GM12878 (cell line): ENCODE measurements at regions not wholly inside any gene's neighbourhood (a gene's known extent, or its start where the extent isn't known, plus 50 kb on each side); places are given as distances from the start of the nearest gene placed in this dataset.

Experiments used
- BCL11A ChIP-seq: IDR thresholded peaks from 2 replicates; pipeline ENCODE4 v1.6.1; 2011; ENCODE audit warnings: low read depth, low read length
- BRCA1 ChIP-seq: IDR thresholded peaks from 2 replicates; pipeline ENCODE4 v1.6.1; 2011; ENCODE audit warnings: low read depth, low read length, improper control_type of control experiment
- CTCF ChIP-seq, 3 experiments: IDR thresholded peaks in 2 of 3; conservative IDR thresholded peaks in 1 of 3; 2 replicates each; pipeline ENCODE4 v1.5.1; 2011; ENCODE audit warnings: low read depth in 3 of 3, low read length in 3 of 3, mild to moderate bottlenecking in 3 of 3, control low read depth in 2 of 3, moderate library complexity in 2 of 3, inconsistent platforms in 1 of 3, mixed read lengths in 1 of 3; ENCODE audit not compliant: control insufficient read depth in 2 of 3, insufficient read depth in 1 of 3; ENCODE audit errors: extremely low read depth in 1 of 3
- EZH2 ChIP-seq: IDR thresholded peaks from 2 replicates; pipeline ENCODE4 v1.6.1; 2012; ENCODE audit warnings: low read depth, mild to moderate bottlenecking, control low read depth, inconsistent platforms, low read length, borderline replicate concordance; ENCODE audit not compliant: control insufficient read depth
- FOXK2 ChIP-seq: fragments of 450-650 bp; IDR thresholded peaks from 2 replicates; pipeline ENCODE4 v1.6.1; 2017; ENCODE audit warnings: mild to moderate bottlenecking, moderate library complexity
- JUND ChIP-seq: IDR thresholded peaks from 2 replicates; pipeline ENCODE4 v1.6.1; 2012; ENCODE audit warnings: low read depth, mild to moderate bottlenecking, low read length, improper control_type of control experiment, moderate library complexity
- POLR2A ChIP-seq: IDR thresholded peaks from 2 replicates; pipeline ENCODE4 v1.6.1; 2011; ENCODE audit warnings: low read depth, mild to moderate bottlenecking, low read length
- RB1 ChIP-seq: fragments of 450-650 bp; formaldehyde crosslinking; IDR thresholded peaks from 2 replicates; pipeline ENCODE4 v1.6.1; 2017; ENCODE audit warnings: mild to moderate bottlenecking, borderline replicate concordance
- RCOR1 ChIP-seq: conservative IDR thresholded peaks from 2 replicates; pipeline ENCODE4 v1.6.1; 2012; ENCODE audit warnings: low read depth, low read length, improper control_type of control experiment
- REST ChIP-seq: IDR thresholded peaks from 2 replicates; pipeline ENCODE4 v1.6.1; 2012; ENCODE audit warnings: mild to moderate bottlenecking, low read depth, low read length
- TARDBP ChIP-seq: IDR thresholded peaks from 2 replicates; pipeline ENCODE4 v1.6.1; 2016; ENCODE audit warnings: borderline replicate concordance
- ZBTB11 ChIP-seq: fragments of 450-650 bp; formaldehyde crosslinking; IDR thresholded peaks from 2 replicates; pipeline ENCODE4 v1.5.0; 2022; ENCODE audit warnings: mild to moderate bottlenecking, missing genetic modification characterization

GRCh38 chr16:5665834-5666233 is 568.2 kb upstream of the EEF2KMT start:
- no peak for TF ChIP-seq CTCF (IDR thresholded peaks at IDR 0.05 in 2 of 3, conservative IDR thresholded peaks at IDR 0.05 in 1 of 3; ENCODE audit: control insufficient read depth in 2 of 3, extremely low read depth in 1 of 3, insufficient read depth in 1 of 3, low read depth in 3 of 3, low read length in 3 of 3)
- no peak for TF ChIP-seq FOXK2
- no peak for TF ChIP-seq ZBTB11
- no peak for TF ChIP-seq TARDBP
- TF ChIP-seq BRCA1, result no peak
- no peak for TF ChIP-seq POLR2A
- no peak for TF ChIP-seq RCOR1
- TF ChIP-seq REST, result no peak
- TF ChIP-seq JUND, result no peak
- TF ChIP-seq RB1, result no peak
- no peak for TF ChIP-seq EZH2
- no peak for TF ChIP-seq BCL11A
